T-cell (primary cell): ENCODE measurements at regions not wholly inside any gene's neighbourhood (a gene's known extent, or its start where the extent isn't known, plus 50 kb on each side); places are given as distances from the start of the nearest gene placed in this dataset.

Experiments used
- ATAC-seq, 4 experiments: fragments of 200-7000 bp in 3 of 4; fragments of 150-1000 bp in 1 of 4; cut with Tn5 transposase; replicated peaks in 1 of 4; 1 replicate in 3 of 4; 2 replicates in 1 of 4; pipeline ENCODE4 v1.10.0; 2021; ENCODE audit warnings: moderate library complexity in 3 of 4, mild to moderate bottlenecking in 2 of 4, moderate number of reproducible peaks in 1 of 4
- CTCF ChIA-PET, 2 donors: fragments of 300-600 bp; sonication (Branson Sonifier 250); formaldehyde crosslinking; loops; one replicate each; lab custom pipeline; 2022; ENCODE audit warnings: antibody characterized with exemption in 2 of 2; lab: Charles Lee
- POLR2A ChIA-PET, 2 donors: fragments of 300-600 bp; sonication (Branson Sonifier 250); formaldehyde crosslinking; loops; one replicate each; lab custom pipeline; 2022; ENCODE audit warnings: antibody characterized with exemption in 2 of 2; lab: Charles Lee
- DNase-seq, 35 experiments: peaks; one replicate each; pipeline versions ENCODE4 v3.0.0 to v3.0.0-alpha.2; 2013 to 2023
- H3K27ac ChIP-seq: one replicate; pipeline ENCODE4 v1.5.1; 2013; ENCODE audit warnings: low read length
- H3K27me3 ChIP-seq, 2 experiments: replicated peaks in 1 of 2; 1 replicate in 1 of 2; 2 replicates in 1 of 2; pipeline versions ENCODE4 v1.6.1 to v1.7.0; 2013; ENCODE audit warnings: low read length in 1 of 2, mixed read lengths in 1 of 2; ENCODE audit not compliant: control insufficient read depth in 2 of 2, insufficient read depth in 2 of 2; ENCODE audit errors: extremely low read depth in 1 of 2
- H3K36me3 ChIP-seq, 2 donors: 1 replicate in 1 of 2; 2 replicates in 1 of 2; pipeline versions ENCODE4 v1.6.1 to v1.7.0; 2013; ENCODE audit warnings: low read length in 1 of 2; ENCODE audit not compliant: control insufficient read depth in 2 of 2, insufficient read depth in 1 of 2; ENCODE audit errors: extremely low read depth in 1 of 2
- H3K4me1 ChIP-seq, 2 experiments: 1 replicate in 1 of 2; 2 replicates in 1 of 2; pipeline versions ENCODE4 v1.6.1 to v1.7.0; 2013; ENCODE audit warnings: low read length in 2 of 2, mixed read lengths in 1 of 2; ENCODE audit not compliant: insufficient read depth in 2 of 2, control insufficient read depth in 1 of 2; ENCODE audit errors: extremely low read depth in 1 of 2
- H3K4me3 ChIP-seq, 2 donors: 1 replicate in 1 of 2; 2 replicates in 1 of 2; pipeline versions ENCODE4 v1.5.1 to v1.7.0; 2013; ENCODE audit warnings: mild to moderate bottlenecking in 2 of 2, low read length in 1 of 2, moderate library complexity in 1 of 2; ENCODE audit not compliant: control insufficient read depth in 1 of 2; ENCODE audit errors: extremely low read depth in 1 of 2
- H3K9me3 ChIP-seq: 2 replicates; pipeline ENCODE4 v1.7.0; 2013
- H3K27ac Mint-ChIP-seq, 2 donors: one replicate each; pipeline ENCODE4 v1.8.0; 2020 to 2021; ENCODE audit warnings: mild to moderate bottlenecking in 2 of 2, mixed read lengths in 2 of 2
- H3K27me3 Mint-ChIP-seq, 2 donors: one replicate each; pipeline ENCODE4 v1.8.0; 2021 to 2022; ENCODE audit warnings: mixed read lengths in 2 of 2
- H3K36me3 Mint-ChIP-seq: one replicate; pipeline ENCODE4 v1.8.0; 2021; ENCODE audit warnings: mixed read lengths
- H3K4me1 Mint-ChIP-seq, 3 donors: one replicate each; pipeline ENCODE4 v1.8.0; 2020 to 2022; ENCODE audit warnings: mixed read lengths in 3 of 3, mild to moderate bottlenecking in 1 of 3
- H3K4me3 Mint-ChIP-seq, 3 donors: one replicate each; pipeline ENCODE4 v1.8.0; 2020 to 2022; ENCODE audit warnings: mild to moderate bottlenecking in 3 of 3, mixed read lengths in 3 of 3, moderate library complexity in 3 of 3
- H3K9me3 Mint-ChIP-seq, 3 donors: one replicate each; pipeline ENCODE4 v1.8.0; 2020 to 2022; ENCODE audit warnings: mixed read lengths in 3 of 3
- WGBS: methylation state at CpG from one replicate; pipeline ENCODE4 v1.1.5; 2013; ENCODE audit warnings: missing lambda C conversion rate; ENCODE audit not compliant: insufficient coverage; 5-methylcytosine and 5-hydroxymethylcytosine counted together

- DNase-seq (no peak), ATAC-seq (no peak)
- no peaks in the 10 kb centered on the region for H3K36me3 Mint-ChIP-seq
- H3K27me3 ChIP-seq = no peaks in the 10 kb centered on the region
- no peak overlapping the region for H3K4me3 ChIP-seq
- no peaks in the 10 kb centered on the region for H3K4me1 Mint-ChIP-seq
- no peak overlapping the region for H3K27ac ChIP-seq
- H3K27me3 Mint-ChIP-seq = no peaks in the 10 kb centered on the region
- H3K27ac Mint-ChIP-seq = no peak overlapping the region
- ChIA-PET CTCF (no interaction called here), POLR2A (no interaction called here)
- no peak overlapping the region for H3K4me3 Mint-ChIP-seq
- 80% methylated on average over 2 of the region's 6 CpGs for WGBS
- no peaks in the 10 kb centered on the region for H3K9me3 ChIP-seq
- no peaks in the 10 kb centered on the region for H3K36me3 ChIP-seq
- peaks cover 0 to 23% (median 3%) of the 10 kb centered on the region in 3 donors for H3K9me3 Mint-ChIP-seq
- no peaks in the 10 kb centered on the region for H3K4me1 ChIP-seq
Measured at GRCh38 chr5:63053019-63053638, 474.5 kb downstream of the LRRC70 start.

- no peak for ATAC-seq
- ChIA-PET CTCF (no interaction called here), POLR2A (no interaction called here)
- H3K27me3 Mint-ChIP-seq = no peaks in the 10 kb centered on the region
- no peaks in the 10 kb centered on the region for H3K27me3 ChIP-seq
- no CpG with 5 or more reads among the region's 2 CpGs for WGBS
- H3K4me3 ChIP-seq = no peak overlapping the region
- H3K36me3 ChIP-seq = no peaks in the 10 kb centered on the region
- DNase-seq = no peak
- H3K9me3 ChIP-seq = no peaks in the 10 kb centered on the region
- no peak overlapping the region for H3K27ac ChIP-seq
- H3K9me3 Mint-ChIP-seq = peaks cover 0 to 21% (median 3%) of the 10 kb centered on the region in 3 donors
- no peak overlapping the region for H3K27ac Mint-ChIP-seq
- no peaks in the 10 kb centered on the region for H3K4me1 Mint-ChIP-seq
- H3K4me3 Mint-ChIP-seq = no peak overlapping the region
- H3K4me1 ChIP-seq = no peaks in the 10 kb centered on the region
- no peaks in the 10 kb centered on the region for H3K36me3 Mint-ChIP-seq
Measured at GRCh38 chr5:63050916-63051315, 472.3 kb downstream of the LRRC70 start.

- Histone ChIP-seq H3K27me3 (no peaks in the 10 kb centered on the region), H3K4me3 (no peak overlapping the region), H3K4me1 (no peaks in the 10 kb centered on the region), H3K27ac (no peak overlapping the region), H3K9me3 (no peaks in the 10 kb centered on the region), H3K36me3 (no peaks in the 10 kb centered on the region)
- CTCF ChIA-PET = no interaction called here
- DNase-seq (no peak), ATAC-seq (no peak)
- no peaks in the 10 kb centered on the region for H3K4me1 Mint-ChIP-seq
- no peak overlapping the region for H3K4me3 Mint-ChIP-seq
- H3K27me3 Mint-ChIP-seq = no peaks in the 10 kb centered on the region
- WGBS = no CpG with 5 or more reads among the region's 1 CpG
- H3K9me3 Mint-ChIP-seq = peaks cover 0 to 11% (median 3%) of the 10 kb centered on the region in 3 donors
- POLR2A ChIA-PET = no interaction called here
- no peak overlapping the region for H3K27ac Mint-ChIP-seq
- H3K36me3 Mint-ChIP-seq = no peaks in the 10 kb centered on the region
Measured at GRCh38 chr5:63049935-63050334, 471.3 kb downstream of the LRRC70 start.

GRCh38 chr5:63043792-63044191 lies 465.2 kb downstream of the LRRC70 start:
- no peak overlapping the region for H3K4me3 Mint-ChIP-seq
- peaks cover 0 to 6% (median 5%) of the 10 kb centered on the region in 3 donors for H3K9me3 Mint-ChIP-seq
- H3K27ac ChIP-seq = no peak overlapping the region
- no peaks in the 10 kb centered on the region for H3K4me1 Mint-ChIP-seq
- POLR2A ChIA-PET = no interaction called here
- no peaks in the 10 kb centered on the region for H3K4me1 ChIP-seq
- H3K4me3 ChIP-seq = no peak overlapping the region
- no peak overlapping the region for H3K27ac Mint-ChIP-seq
- H3K27me3 Mint-ChIP-seq = no peaks in the 10 kb centered on the region
- 57% methylated on average over 1 of the region's 2 CpGs for WGBS
- DNase-seq = no peak
- H3K36me3 Mint-ChIP-seq = no peaks in the 10 kb centered on the region
- CTCF ChIA-PET = interaction anchor here in 1 of 2 donors (0.6 kb wide), 1 partner anchor 139 kb away, joined by 3 read pairs; no protein-coding TSS in a partner anchor
- no peaks in the 10 kb centered on the region for H3K36me3 ChIP-seq
- no peaks in the 10 kb centered on the region for H3K27me3 ChIP-seq
- H3K9me3 ChIP-seq = no peaks in the 10 kb centered on the region
- no peak for ATAC-seq

GRCh38 chr5:63032343-63032742 lies 453.7 kb downstream of the LRRC70 start:
- peaks cover 12 to 32% (median 16%) of the 10 kb centered on the region in 3 donors for H3K9me3 Mint-ChIP-seq
- POLR2A ChIA-PET = no interaction called here
- CTCF ChIA-PET = no interaction called here
- H3K4me1 Mint-ChIP-seq = no peaks in the 10 kb centered on the region
- no peaks in the 10 kb centered on the region for H3K36me3 Mint-ChIP-seq
- Histone ChIP-seq H3K27me3 (no peaks in the 10 kb centered on the region), H3K27ac (no peak overlapping the region), H3K4me3 (no peak overlapping the region), H3K36me3 (no peaks in the 10 kb centered on the region), H3K4me1 (no peaks in the 10 kb centered on the region), H3K9me3 (no peaks in the 10 kb centered on the region)
- WGBS = 83% methylated on average over 2 of the region's 2 CpGs
- ATAC-seq (no peak), DNase-seq (no peak)
- H3K27ac Mint-ChIP-seq = no peak overlapping the region
- H3K4me3 Mint-ChIP-seq = no peak overlapping the region
- H3K27me3 Mint-ChIP-seq = no peaks in the 10 kb centered on the region

GRCh38 chr5:63029891-63030290 lies 451.3 kb downstream of the LRRC70 start:
- Mint-ChIP-seq H3K9me3 (peaks cover 12 to 32% (median 16%) of the 10 kb centered on the region in 3 donors), H3K4me3 (no peak overlapping the region), H3K4me1 (peaks cover 0 to 2% (median 0%) of the 10 kb centered on the region in 3 donors), H3K36me3 (no peaks in the 10 kb centered on the region), H3K27ac (no peak overlapping the region), H3K27me3 (no peaks in the 10 kb centered on the region)
- H3K27me3 ChIP-seq = no peaks in the 10 kb centered on the region
- H3K9me3 ChIP-seq = no peaks in the 10 kb centered on the region
- DNase-seq = no peak
- no peaks in the 10 kb centered on the region for H3K4me1 ChIP-seq
- WGBS = 31% methylated on average over 2 of the region's 3 CpGs
- H3K36me3 ChIP-seq = no peaks in the 10 kb centered on the region
- no peak overlapping the region for H3K4me3 ChIP-seq
- ChIA-PET POLR2A (no interaction called here), CTCF (no interaction called here)
- no peak overlapping the region for H3K27ac ChIP-seq
- ATAC-seq = no peak
